Upper lobe of left lung (tissue), 6 donors: ENCODE measurements at regions not wholly inside any gene's neighbourhood (a gene's known extent, or its start where the extent isn't known, plus 50 kb on each side); places are given as distances from the start of the nearest gene placed in this dataset.

Source experiments
- ATAC-seq, 2 donors: fragments of 200-7000 bp; cut with Tn5 transposase; one replicate each; pipeline ENCODE4 v1.9.1; 2022; ENCODE audit warnings: mild to moderate bottlenecking in 2 of 2, moderate library complexity in 2 of 2; ENCODE audit not compliant: low FRiP score in 2 of 2
- DNase-seq, 2 donors: peaks; one replicate each; pipeline ENCODE4 v3.0.0-alpha.2; 2019 to 2020
- H3K27ac ChIP-seq, 4 donors: fragments of 200-600 bp; sonication (generic); one replicate each; pipeline ENCODE4 v1.5.1; 2016 to 2019
- H3K27me3 ChIP-seq, 4 donors: fragments of 200-600 bp; sonication (generic); one replicate each; pipeline ENCODE4 v1.5.1; 2017 to 2019
- H3K36me3 ChIP-seq, 4 donors: fragments of 200-600 bp; sonication (generic); one replicate each; pipeline ENCODE4 v1.5.1; 2016 to 2019
- H3K4me1 ChIP-seq, 4 donors: fragments of 200-600 bp; sonication (generic); one replicate each; pipeline ENCODE4 v1.5.1; 2018 to 2019
- H3K4me3 ChIP-seq, 4 donors: fragments of 200-600 bp; sonication (generic); one replicate each; pipeline ENCODE4 v1.5.1; 2017 to 2019; ENCODE audit warnings: mild to moderate bottlenecking in 2 of 4, moderate library complexity in 1 of 4
- H3K9me3 ChIP-seq, 4 donors: fragments of 200-600 bp; sonication (generic); one replicate each; pipeline ENCODE4 v1.5.1; 2018 to 2019
- EP300 ChIP-seq, 4 donors: sonication (generic); formaldehyde crosslinking; IDR thresholded peaks; one replicate each; pipeline ENCODE4 v1.5.1; 2017; ENCODE audit warnings: antibody characterized with exemption in 4 of 4, control low read depth in 2 of 4
- POLR2A ChIP-seq, 4 donors: fragments of 450-650 bp; IDR thresholded peaks; one replicate each; pipeline ENCODE4 v1.5.1; 2016 to 2017; ENCODE audit warnings: antibody characterized with exemption in 4 of 4, mild to moderate bottlenecking in 2 of 4
- POLR2AphosphoS5 ChIP-seq, 2 donors: sonication (generic); formaldehyde crosslinking; IDR thresholded peaks; one replicate each; pipeline ENCODE4 v1.5.1; 2017; ENCODE audit warnings: antibody characterized with exemption in 2 of 2
- WGBS, 2 donors: methylation state at CpG; one replicate each; pipeline ENCODE4 v1.1.5; 2017 to 2018; 5-methylcytosine and 5-hydroxymethylcytosine counted together
- TF ChIP-seq, protein P1 (sequence below), 6 experiments: fragments of 450-650 bp in 4 of 6; fragments of 200-600 bp in 2 of 6; sonication (generic) in 2 of 6; IDR thresholded peaks; one replicate each; pipeline ENCODE4 v1.5.1; 2016 to 2019; ENCODE audit warnings: antibody characterized with exemption in 6 of 6
- donor health status: DM: no; HTN: no; CAD: no; lungs with moderate emphysema.
- donor health status: DM: no; HTN: yes; CAD: no; lungs with severe emphysema.

DNA sequence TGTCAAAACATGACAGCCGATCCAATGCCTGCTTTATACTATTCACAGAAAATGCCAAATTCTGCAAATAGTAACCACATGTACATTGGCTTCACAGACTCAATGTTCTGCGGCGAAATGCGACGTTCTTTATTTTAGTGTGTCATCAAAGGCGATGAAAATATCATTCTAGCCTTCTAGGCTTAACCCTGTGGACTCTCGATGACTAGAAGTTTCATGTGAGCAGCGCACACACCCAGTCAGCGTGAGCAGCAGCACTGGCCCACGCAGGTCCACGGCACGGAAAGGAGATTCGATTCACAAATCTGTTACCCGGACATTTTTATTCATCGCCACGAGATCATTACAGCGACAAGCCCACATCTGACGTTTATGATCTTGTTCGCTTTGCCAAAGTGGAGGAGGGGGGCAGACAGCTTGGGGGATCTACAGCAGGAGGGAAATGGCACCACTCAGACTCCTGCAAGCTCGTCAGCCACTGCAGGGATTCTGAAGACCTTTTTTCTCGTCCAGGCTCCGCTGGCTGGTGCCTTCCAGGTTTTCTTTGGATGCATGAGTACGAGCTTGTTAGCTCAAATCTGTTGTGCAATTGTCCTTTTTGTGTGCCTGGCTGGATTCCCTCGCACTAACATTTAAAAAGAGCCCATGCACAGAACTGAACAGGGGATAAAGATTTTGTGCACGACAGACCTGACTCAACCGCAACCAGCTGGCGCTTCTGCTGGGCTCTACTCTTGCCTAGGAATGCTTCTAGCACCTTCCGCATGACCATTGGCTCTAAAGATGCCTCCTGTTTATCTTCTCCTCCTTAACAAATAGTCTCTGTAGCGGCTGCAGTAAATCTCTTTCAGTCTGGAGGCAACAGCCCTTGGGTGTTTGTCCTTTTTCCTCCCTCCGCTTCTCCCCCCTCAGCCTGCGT lies 938.4 kb downstream of the MCTP2 start:
- Histone ChIP-seq H3K27me3 (no peaks in the 10 kb centered on the region), H3K9me3 (peaks cover 0 to 4% (median 0%) of the 10 kb centered on the region in 4 donors), H3K4me1 (peaks cover 0 to 4% (median 0%) of the 10 kb centered on the region in 4 donors), H3K4me3 (peak overlapping the region in 2 of 4 donors; percentile 8 to 30), H3K27ac (peak overlapping the region; percentile 5 to 58 (median 32)), H3K36me3 (no peaks in the 10 kb centered on the region)
- TF ChIP-seq POLR2A (IDR thresholded peaks at IDR 0.05) (no peak), POLR2AphosphoS5 (IDR thresholded peaks at IDR 0.05) (no peak), EP300 (IDR thresholded peaks at IDR 0.05) (no peak)
- TF ChIP-seq, protein P1, sequence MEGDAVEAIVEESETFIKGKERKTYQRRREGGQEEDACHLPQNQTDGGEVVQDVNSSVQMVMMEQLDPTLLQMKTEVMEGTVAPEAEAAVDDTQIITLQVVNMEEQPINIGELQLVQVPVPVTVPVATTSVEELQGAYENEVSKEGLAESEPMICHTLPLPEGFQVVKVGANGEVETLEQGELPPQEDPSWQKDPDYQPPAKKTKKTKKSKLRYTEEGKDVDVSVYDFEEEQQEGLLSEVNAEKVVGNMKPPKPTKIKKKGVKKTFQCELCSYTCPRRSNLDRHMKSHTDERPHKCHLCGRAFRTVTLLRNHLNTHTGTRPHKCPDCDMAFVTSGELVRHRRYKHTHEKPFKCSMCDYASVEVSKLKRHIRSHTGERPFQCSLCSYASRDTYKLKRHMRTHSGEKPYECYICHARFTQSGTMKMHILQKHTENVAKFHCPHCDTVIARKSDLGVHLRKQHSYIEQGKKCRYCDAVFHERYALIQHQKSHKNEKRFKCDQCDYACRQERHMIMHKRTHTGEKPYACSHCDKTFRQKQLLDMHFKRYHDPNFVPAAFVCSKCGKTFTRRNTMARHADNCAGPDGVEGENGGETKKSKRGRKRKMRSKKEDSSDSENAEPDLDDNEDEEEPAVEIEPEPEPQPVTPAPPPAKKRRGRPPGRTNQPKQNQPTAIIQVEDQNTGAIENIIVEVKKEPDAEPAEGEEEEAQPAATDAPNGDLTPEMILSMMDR (IDR thresholded peaks at IDR 0.05) = no peak
- 74 to 75% methylated on average over 31 of the region's 31 CpGs for WGBS, 2 donors
- DNase-seq (peak in 1 of 2 donors; percentile 36), ATAC-seq (peak in 1 of 2 donors; percentile 63)

DNA sequence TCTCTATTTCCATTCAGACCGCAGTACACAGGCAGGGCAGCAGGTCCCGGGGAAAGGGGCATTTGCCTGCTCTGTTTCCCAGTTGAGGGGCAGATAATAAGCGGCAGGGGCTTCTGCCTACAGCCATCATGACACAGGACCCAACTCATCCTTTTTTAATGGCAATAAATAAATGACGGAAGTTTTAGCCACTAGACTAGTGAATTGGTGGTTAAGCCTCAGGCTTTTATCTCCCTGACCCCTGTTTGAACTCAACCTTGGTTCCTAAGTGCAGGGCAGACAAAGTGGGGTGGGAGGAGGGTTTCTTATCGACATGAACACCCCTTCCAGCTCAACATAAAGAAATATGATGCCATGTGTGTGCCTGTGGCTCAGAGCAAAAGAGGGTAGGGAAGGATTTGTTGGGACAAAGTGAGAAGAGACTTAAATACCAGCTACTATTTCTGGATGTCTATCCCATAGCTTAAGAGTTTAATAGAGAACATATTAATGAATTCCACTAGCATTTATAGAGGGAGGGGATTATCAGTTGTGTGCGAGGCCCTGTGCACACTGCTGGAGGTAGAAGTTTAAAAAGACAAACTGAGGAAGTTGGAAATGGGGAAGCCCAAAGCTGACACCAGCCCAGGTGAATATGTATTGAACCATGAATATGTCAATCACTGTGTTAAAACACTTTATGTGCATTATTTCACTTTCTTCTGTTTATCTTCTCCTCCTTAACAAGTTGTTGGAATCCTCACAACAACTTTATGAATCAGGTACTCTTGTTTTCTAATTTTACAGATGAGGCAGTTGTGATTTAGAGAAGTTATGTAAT lies 939.4 kb downstream of the MCTP2 start:
- H3K4me3 ChIP-seq = peak overlapping the region in 1 of 4 donors; percentile 30
- DNase-seq = no peak
- TF ChIP-seq EP300 (IDR thresholded peaks at IDR 0.05) = no peak
- TF ChIP-seq, protein P1 (IDR thresholded peaks at IDR 0.05) = no peak
- no peak for TF ChIP-seq POLR2A (IDR thresholded peaks at IDR 0.05)
- TF ChIP-seq POLR2AphosphoS5 (IDR thresholded peaks at IDR 0.05) = no peak
- no peaks in the 10 kb centered on the region for H3K27me3 ChIP-seq
- no peak for ATAC-seq
- H3K27ac ChIP-seq = peak overlapping the region in 3 of 4 donors; percentile 20 to 58 (median 37)
- H3K36me3 ChIP-seq = no peaks in the 10 kb centered on the region
- H3K9me3 ChIP-seq = peaks cover 0 to 4% (median 0%) of the 10 kb centered on the region in 4 donors
- WGBS, 2 donors = 46 to 48% methylated on average over 5 to 6 of the region's 6 CpGs
- H3K4me1 ChIP-seq = peaks cover 0 to 4% (median 0%) of the 10 kb centered on the region in 4 donors

DNA sequence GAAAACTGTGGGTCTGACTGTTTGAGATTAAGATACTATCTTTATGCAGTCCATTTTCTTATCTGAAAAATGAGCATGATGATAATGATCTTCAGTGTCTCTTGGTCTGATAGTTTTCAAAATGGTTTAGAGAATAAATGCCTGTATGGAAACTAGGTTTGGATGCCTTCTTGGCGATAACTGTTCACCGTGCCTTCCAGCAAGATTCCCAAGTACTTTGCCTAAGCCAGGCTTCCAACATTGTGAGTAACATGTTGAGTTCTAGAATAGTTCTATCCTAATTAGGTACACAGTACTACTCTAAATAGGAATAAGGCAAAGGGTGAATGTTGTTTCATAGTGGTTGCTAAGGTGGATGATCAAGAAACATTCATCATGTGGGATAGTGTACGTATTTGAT lies 940.2 kb downstream of the MCTP2 start:
- Histone ChIP-seq H3K36me3 (no peaks in the 10 kb centered on the region), H3K27ac (no peak overlapping the region), H3K9me3 (no peaks in the 10 kb centered on the region), H3K27me3 (no peaks in the 10 kb centered on the region), H3K4me1 (peaks cover 0 to 4% (median 0%) of the 10 kb centered on the region in 4 donors), H3K4me3 (no peak overlapping the region)
- TF ChIP-seq EP300 (IDR thresholded peaks at IDR 0.05) (no peak), POLR2A (IDR thresholded peaks at IDR 0.05) (no peak)
- 92 to 94% methylated on average over 3 of the region's 3 CpGs for WGBS, 2 donors
- DNase-seq (no peak), ATAC-seq (no peak)

DNA sequence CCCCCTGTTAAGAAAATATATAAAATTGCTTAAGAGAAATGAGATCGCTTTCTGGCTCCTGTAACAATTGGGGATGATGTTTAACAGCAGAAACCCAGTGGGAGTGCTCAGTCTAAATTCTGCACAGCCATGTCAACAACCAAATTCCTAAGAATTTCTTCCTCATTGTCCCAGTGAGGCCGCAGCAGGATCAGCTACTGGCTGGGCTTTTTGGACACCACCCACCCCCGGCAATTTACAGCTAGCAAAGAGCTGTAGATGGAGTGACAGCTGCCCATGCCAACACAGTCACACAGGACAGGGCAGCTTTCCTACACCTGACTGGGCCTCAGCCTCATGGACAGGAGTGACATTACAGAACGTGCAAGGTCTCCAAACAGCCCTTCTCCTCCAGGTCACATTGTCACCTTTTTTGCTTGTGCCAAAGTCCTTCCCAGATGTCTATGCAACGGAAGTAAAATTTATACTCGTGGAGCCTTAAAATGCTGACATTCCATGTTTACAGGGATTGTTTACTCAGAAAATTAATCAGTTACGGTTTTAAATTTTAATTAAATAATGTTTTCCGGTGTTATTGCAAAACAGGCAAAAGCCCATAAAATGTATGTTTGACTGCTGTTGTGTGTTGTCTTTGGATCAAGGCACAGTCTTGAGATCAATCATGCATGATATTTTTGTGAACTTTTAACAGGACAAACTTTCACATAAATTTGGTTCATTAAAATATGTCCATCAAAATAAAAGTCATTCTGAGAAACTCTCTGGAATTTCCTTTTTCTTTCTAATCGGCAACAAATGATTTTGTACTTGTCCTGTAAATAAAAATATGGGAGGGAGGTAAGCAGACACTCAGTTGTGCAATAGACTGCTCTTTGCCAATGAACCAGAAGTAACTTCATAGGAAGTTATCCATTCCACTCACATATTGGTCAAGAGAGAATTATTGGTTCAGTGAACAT lies 943.2 kb downstream of the MCTP2 start:
- DNase-seq (no peak), ATAC-seq (peak in 1 of 2 donors; percentile 58)
- Histone ChIP-seq H3K4me1 (peaks cover 0 to 4% (median 0%) of the 10 kb centered on the region in 4 donors), H3K27ac (no peak overlapping the region), H3K9me3 (no peaks in the 10 kb centered on the region), H3K36me3 (no peaks in the 10 kb centered on the region), H3K27me3 (no peaks in the 10 kb centered on the region), H3K4me3 (no peak overlapping the region)
- WGBS, 2 donors = 65 to 76% methylated on average over 9 of the region's 9 CpGs
- TF ChIP-seq POLR2AphosphoS5 (IDR thresholded peaks at IDR 0.05) = no peak
- TF ChIP-seq POLR2A (IDR thresholded peaks at IDR 0.05) = no peak
- TF ChIP-seq, protein P1 (IDR thresholded peaks at IDR 0.05) = no peak
- no peak for TF ChIP-seq EP300 (IDR thresholded peaks at IDR 0.05)
